ENCODE measurements at regions not wholly inside any gene's neighbourhood (a gene's known extent, or its start where the extent isn't known, plus 50 kb on each side); places are given as distances from the start of the nearest gene placed in this dataset.
"Not testable (repeated sequence)": the region's sequence is repeated elsewhere in the genome, so short reads cannot be mapped to it uniquely, and the experiment has no call there.

GRCh38 chr11:122604621-122605020 is 50.9 kb upstream of the UBASH3B start:
- DNase-seq = no peak

GRCh38 chr11:122601141-122602125 is 54.1 kb upstream of the UBASH3B start:
- DNase-seq = no peak

DNA sequence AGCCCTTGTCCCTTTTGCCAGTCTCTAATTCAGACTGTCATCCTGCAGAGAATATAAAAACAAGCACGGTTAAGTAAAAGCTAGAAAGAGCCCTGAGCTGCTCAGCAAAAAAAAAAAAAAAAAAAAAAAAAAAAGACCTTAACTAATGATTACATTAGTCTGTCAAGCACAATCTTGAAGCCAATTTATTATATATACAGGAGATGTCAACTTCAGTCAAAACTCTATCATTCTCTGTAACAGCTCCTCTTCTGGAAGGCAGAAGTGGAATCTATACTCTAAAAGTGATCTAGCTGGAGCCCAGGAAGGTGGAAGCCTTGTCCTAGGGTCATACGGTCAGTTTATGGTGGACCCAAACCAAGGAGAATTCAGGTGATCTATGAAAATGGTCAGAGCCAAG is 55.2 kb upstream of the UBASH3B start:
- DNase-seq = no peak

GRCh38 chr11:122599434-122599833 is 56.1 kb upstream of the UBASH3B start:
- no peak for DNase-seq

- DNase-seq = no peak
Observed at GRCh38 chr11:122598971-122599370, 56.6 kb upstream of the UBASH3B start.

- no peak for DNase-seq
Observed at GRCh38 chr11:122597511-122597910, 58.0 kb upstream of the UBASH3B start.

- no peak for DNase-seq
Observed at GRCh38 chr11:122594986-122595645, 60.4 kb upstream of the UBASH3B start.

DNA sequence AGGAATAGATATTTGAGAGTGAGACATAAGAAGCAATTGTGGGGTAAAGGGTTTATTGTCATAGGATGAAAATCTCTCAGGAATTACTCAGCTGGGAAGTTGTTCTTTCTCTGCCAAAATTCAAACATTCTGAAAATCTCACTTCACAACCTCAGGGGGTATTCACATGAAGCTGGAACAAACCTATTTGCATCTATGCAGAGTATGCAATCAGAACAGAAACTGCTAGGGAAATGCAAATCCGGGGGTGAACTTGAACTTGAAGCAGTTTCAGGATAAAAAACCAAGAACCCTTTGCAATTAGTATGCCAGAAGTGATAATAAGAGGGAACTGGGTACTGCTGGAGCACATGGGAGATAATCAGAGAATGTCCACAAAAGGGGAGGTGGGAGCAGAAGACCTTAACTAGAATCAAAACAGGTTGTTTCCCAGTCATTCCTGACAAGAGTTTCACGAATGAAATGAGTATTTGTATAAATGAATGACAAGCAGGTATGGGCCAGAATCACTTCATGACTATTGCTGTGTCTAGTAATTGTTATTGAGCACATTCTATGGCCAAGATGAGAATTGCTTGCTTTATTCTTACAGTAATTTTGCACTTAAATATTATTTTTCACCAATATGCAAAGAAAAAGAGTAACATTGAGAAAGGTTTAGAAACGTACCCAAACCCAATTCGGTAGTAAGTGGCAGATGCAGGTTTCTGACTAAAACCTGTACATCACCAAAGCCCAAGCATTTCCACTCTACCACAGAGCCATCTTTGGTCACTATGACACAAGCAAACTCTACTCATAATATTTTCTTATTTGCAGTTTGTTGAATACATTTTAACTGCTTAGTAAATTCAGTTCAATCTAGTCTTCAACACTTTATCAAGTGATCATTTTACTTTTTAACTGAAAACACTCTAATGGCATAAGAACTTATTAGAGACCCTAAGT is 61.8 kb upstream of the UBASH3B start:
- DNase-seq = no peak

- DNase-seq = no peak
Observed at GRCh38 chr11:122592641-122593040, 62.9 kb upstream of the UBASH3B start.

- no peak for DNase-seq
Observed at GRCh38 chr11:122584670-122585069, 70.9 kb upstream of the UBASH3B start.

DNA sequence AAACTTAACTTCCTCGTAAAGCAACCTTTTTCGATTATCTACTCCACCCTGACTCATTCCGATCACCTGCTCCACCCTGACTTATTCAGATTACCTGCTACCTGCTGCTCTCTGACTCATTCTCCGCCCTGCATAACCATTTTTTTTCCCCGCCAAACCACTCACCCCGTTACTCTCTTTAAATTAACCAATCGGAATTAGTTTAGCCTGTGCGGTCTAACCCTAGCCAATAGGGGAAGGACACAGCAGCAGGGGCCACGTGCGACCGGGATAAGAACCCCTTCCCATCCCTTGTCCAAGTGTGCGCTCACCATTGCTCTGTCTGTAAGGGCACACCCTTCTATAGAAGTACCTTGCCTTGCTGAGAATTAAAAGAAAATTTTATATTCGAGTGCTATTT is 75.5 kb upstream of the UBASH3B start:
- not testable (repeated sequence) for DNase-seq

- no peak for DNase-seq
Observed at GRCh38 chr11:122578171-122578825, 77.2 kb upstream of the UBASH3B start.

DNA sequence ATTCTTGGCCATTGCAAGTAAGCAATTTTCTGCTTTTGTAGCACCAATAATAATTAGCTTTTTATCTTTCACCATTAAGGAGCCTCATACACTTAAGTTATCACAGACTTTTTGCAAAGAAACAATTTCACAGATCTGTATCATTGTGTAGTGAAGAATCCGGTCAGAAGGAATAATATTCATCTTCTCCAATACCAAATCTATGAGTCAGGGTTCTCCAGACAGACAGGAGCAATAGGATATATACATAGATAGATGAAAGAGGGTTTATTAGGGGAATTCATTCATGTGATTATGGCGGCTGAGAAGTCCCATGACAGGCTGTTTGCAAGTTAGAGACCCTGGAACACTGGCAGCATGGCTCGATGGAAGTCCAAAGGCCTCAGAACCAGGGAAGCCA is 82.9 kb upstream of the UBASH3B start:
- no peak for DNase-seq

GRCh38 chr11:122563761-122564160 is 91.8 kb upstream of the UBASH3B start:
- DNase-seq = no peak

DNA sequence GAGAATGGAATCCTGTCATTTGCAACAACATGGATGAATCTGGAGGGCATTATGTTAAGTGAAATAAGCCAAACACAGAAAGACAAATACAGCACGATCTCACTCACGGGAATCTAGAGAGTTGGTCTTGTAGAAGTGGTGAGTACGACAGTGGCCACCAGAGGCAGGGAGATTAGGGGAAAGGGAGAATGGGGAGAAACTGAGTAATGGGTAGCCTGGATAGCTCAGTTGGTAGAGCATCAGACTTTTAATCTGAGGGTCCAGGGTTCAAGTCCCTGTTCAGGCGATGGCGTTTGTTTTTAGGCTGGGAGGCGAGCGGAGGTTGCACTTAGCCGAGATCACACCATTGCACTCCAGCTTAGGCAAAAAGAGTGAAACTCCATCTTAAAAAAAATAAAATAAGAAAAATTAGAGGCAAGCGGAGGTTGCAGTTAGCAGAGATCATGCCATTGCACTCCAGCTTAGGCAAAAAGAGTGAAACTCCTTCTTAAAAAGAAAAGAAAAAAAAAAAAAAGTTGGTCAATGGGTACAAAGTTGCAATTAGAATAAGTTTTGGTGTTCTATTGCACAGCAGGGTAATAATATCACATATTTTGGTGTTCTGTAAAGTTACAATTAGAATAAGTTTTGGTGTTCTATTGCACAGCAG is 95.7 kb upstream of the UBASH3B start:
- DNase-seq = no peak

GRCh38 chr11:122559218-122559617 is 96.3 kb upstream of the UBASH3B start:
- not testable (repeated sequence) for DNase-seq

- not testable (repeated sequence) for DNase-seq
Observed at GRCh38 chr11:122557163-122557562, 98.4 kb upstream of the UBASH3B start.

GRCh38 chr11:122556605-122557004 is 98.9 kb upstream of the UBASH3B start:
- peak; percentile 31 for DNase-seq

GRCh38 chr11:122538060-122538459 is 117.5 kb upstream of the UBASH3B start:
- no peak for DNase-seq

DNA sequence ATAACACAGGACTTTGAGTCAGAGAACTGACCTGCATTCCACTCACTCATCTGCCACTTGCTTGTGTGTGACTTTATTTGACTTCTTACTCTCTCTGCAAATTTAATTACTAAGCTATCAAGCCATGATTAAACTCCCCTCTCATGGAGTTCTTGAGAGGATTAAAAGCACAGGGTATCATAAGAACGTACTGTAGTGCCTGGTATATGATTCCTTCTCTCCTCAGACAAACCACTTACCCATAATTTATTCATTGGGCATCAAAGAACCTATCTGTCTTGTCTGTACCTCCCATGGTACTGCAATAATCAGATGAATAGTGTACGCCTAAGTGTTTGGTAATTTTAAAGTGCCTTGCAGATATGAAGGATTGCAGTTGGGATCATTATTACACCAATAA is 130.6 kb upstream of the UBASH3B start:
- no peak for DNase-seq
